ENCODE measurements at regions not wholly inside any gene's neighbourhood (a gene's known extent, or its start where the extent isn't known, plus 50 kb on each side); places are given as distances from the start of the nearest gene placed in this dataset.

DNA sequence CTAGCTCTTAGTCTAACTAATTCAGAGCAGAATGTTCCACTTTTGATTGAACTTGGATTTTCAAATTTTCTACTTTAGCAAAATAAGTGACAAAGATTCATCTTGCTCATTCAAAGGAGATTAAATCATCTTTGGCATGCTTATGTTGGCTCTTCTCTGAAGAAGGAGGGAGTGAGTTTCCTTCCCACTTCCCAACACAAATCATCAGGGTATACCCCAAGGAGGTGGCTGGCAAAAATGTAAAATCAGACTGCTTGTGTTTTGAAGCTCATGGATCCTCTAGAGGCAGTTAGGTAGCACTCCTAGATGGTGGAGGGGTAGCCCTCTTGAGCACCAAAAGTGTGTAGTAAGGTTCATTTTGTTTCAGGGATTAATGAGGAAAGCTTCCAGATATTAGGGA is 343.1 kb downstream of the OSTF1 start:
- no peak overlapping the region for H3K27ac ChIP-seq
- TF ChIP-seq ZFX (IDR thresholded peaks at IDR 0.05; ENCODE audit: borderline replicate concordance): no peak
- TF ChIP-seq, protein P1, sequence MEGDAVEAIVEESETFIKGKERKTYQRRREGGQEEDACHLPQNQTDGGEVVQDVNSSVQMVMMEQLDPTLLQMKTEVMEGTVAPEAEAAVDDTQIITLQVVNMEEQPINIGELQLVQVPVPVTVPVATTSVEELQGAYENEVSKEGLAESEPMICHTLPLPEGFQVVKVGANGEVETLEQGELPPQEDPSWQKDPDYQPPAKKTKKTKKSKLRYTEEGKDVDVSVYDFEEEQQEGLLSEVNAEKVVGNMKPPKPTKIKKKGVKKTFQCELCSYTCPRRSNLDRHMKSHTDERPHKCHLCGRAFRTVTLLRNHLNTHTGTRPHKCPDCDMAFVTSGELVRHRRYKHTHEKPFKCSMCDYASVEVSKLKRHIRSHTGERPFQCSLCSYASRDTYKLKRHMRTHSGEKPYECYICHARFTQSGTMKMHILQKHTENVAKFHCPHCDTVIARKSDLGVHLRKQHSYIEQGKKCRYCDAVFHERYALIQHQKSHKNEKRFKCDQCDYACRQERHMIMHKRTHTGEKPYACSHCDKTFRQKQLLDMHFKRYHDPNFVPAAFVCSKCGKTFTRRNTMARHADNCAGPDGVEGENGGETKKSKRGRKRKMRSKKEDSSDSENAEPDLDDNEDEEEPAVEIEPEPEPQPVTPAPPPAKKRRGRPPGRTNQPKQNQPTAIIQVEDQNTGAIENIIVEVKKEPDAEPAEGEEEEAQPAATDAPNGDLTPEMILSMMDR (IDR thresholded peaks at IDR 0.05): no peak

DNA sequence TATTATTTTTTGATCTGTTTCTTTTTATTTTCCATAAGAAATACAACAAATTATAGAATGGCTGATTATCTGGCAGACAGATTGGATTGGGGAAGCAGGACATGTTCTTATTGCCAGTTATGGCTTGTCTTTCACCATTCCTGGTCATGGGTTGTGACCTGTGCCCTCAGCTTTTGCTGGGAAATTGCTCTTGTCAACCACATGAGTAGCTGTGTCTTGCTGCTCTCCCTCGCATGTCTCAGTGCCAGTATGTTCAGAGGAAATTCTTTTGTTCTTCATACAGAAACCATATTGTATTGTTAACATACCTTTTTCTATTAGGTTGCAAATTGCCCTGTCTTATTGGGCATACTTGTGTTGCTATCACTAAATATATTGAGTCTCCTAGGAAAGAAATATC is 344.1 kb downstream of the OSTF1 start:
- TF ChIP-seq, protein P1 (IDR thresholded peaks at IDR 0.05): no peak
- TF ChIP-seq ZFX (IDR thresholded peaks at IDR 0.05; ENCODE audit: borderline replicate concordance): no peak
- no peak overlapping the region for H3K27ac ChIP-seq

DNA sequence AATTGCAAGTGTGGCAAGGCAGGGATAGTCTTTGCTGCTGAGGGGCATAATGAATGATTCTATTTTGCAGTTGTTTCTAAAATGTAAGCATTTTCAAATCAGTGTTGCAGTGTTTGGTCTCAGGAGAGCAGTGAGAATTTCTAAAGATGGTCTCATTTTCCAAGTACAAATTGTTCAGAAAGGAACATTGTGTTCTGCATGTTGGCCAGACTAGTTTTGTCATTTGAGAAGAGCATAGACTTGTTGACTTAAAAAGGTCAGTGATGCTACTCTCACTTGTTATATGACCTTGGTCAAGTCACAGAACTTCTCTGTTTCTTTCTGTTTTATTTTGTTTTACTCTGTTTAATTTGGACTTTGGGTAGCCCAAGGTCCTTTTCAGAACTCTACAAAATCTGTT is 344.6 kb downstream of the OSTF1 start:
- no peak for TF ChIP-seq ZFX (IDR thresholded peaks at IDR 0.05; ENCODE audit: borderline replicate concordance)
- TF ChIP-seq, protein P1 (IDR thresholded peaks at IDR 0.05): no peak
- no peak overlapping the region for H3K27ac ChIP-seq

DNA sequence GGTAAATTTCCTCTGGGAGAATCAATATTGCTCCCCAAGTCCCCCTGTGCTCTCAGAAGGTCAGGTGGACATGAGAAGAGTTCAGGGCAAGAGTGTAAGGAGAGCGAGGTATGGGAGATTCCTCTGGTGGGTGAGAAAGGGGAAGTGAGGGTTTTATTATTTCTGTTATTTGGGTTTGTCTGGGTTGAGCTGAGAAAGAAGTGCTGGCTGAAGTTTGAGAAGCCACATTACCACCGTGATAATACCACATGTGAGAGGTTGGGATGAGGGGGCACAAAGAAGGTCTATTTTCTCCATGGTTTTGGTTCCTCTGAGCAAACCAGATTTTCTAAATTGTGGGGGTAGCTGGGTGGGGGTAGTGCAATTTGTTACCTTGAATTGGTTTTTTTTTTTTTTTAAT is 350.4 kb downstream of the OSTF1 start:
- H3K27ac ChIP-seq: no peak overlapping the region
- TF ChIP-seq, protein P1 (IDR thresholded peaks at IDR 0.05): no peak
- TF ChIP-seq ZFX (IDR thresholded peaks at IDR 0.05; ENCODE audit: borderline replicate concordance): no peak

DNA sequence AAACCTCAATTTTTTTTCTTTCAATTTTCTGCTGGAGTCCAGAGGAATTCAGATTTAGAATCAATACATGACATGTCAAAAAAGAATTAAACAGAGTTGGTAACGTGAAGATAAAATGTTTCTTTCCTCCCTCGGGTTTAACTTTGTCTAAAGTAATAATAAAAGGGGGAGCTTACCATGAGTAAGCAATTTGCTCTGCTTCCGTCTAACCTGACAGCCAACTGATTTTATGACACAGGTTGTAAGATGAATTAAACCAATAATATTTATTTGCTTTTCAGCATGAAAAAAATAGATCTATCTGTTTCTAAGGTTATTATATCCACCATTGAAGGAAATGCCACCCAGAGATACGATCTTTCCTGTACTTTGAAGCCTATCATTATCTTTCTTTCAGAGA is 352.6 kb downstream of the OSTF1 start:
- no peak overlapping the region for H3K27ac ChIP-seq
- TF ChIP-seq, protein P1 (IDR thresholded peaks at IDR 0.05): no peak
- no peak for TF ChIP-seq ZFX (IDR thresholded peaks at IDR 0.05; ENCODE audit: borderline replicate concordance)

DNA sequence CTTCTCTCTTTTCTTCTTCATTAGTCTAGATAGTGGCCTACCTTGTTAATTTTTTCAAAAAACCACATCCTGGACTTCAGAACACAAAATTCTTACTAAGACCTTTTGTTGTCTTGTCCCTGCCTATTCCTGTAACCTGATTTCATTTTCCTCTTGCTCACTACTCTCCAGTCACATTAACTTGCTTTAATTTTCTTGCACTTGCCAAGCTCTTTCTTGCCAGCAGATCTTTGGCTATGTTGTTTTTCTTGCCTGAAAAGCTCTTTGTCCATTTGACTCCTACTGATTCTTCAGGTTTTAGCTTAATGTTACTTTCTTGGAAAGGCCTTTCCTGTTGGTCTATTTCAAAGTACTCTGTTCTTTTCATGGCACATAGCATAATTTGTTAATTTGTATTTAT is 356.8 kb downstream of the OSTF1 start:
- H3K27ac ChIP-seq: no peak overlapping the region
- TF ChIP-seq, protein P1 (IDR thresholded peaks at IDR 0.05): no peak
- no peak for TF ChIP-seq ZFX (IDR thresholded peaks at IDR 0.05; ENCODE audit: borderline replicate concordance)

DNA sequence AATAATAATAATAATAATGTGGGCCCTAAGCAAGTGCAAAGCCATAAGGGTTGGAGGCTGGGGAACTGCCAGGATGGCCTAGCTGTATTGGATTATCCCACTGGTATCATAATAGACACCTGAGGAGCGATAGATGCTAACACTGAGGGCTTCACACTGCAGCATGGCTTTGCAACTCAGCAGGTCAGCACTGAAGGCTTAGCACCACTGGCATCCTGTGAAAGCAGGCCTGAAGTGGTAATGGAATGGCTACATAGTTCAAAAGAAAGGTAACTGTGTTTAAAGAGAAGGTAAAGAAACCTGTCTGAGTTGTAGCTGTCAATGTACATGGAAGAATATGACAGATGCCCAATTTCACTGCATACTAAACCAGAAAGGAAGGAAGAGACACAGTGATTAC is 359.0 kb downstream of the OSTF1 start:
- H3K27ac ChIP-seq: no peak overlapping the region
- TF ChIP-seq ZFX (IDR thresholded peaks at IDR 0.05; ENCODE audit: borderline replicate concordance): no peak
- TF ChIP-seq, protein P1 (IDR thresholded peaks at IDR 0.05): no peak
